ACC112 (cell line): ENCODE measurements at regions not wholly inside any gene's neighbourhood (a gene's known extent, or its start where the extent isn't known, plus 50 kb on each side); places are given as distances from the start of the nearest gene placed in this dataset.
"Not testable (repeated sequence)": the region's sequence is repeated elsewhere in the genome, so short reads cannot be mapped to it uniquely, and the experiment has no call there.

Source experiments
- H2AFZ ChIP-seq: fragments of 200-600 bp; sonication (generic); one replicate; pipeline ENCODE4 v1.6.0; 2017; ENCODE audit warnings: antibody characterized with exemption, low read length; ENCODE audit not compliant: unreplicated experiment
- H3K27ac ChIP-seq: fragments of 200-600 bp; sonication (generic); 2 replicates; pipeline ENCODE4 v1.5.1; 2014; ENCODE audit warnings: low read depth, mild to moderate bottlenecking, antibody characterized with exemption, low read length, moderate library complexity
- H3K27me3 ChIP-seq: fragments of 200-600 bp; sonication (generic); 2 replicates; pipeline ENCODE4 v1.6.1; 2014; ENCODE audit warnings: mild to moderate bottlenecking, antibody characterized with exemption, low read length, moderate library complexity, mixed read lengths; ENCODE audit not compliant: insufficient read depth
- H3K36me3 ChIP-seq: fragments of 200-600 bp; sonication (generic); 2 replicates; pipeline ENCODE4 v1.6.1; 2016; ENCODE audit warnings: mild to moderate bottlenecking, antibody characterized with exemption, low read length, moderate library complexity, mixed read lengths; ENCODE audit not compliant: insufficient read depth
- H3K4me1 ChIP-seq: fragments of 200-600 bp; sonication (generic); one replicate; pipeline ENCODE4 v1.6.1; 2016; ENCODE audit warnings: low read length, mixed read lengths; ENCODE audit not compliant: insufficient read depth, unreplicated experiment, control insufficient read depth
- H3K4me3 ChIP-seq: fragments of 200-600 bp; sonication (generic); 2 replicates; pipeline ENCODE4 v1.5.1; 2014; ENCODE audit warnings: mild to moderate bottlenecking, low read depth, low read length
- H3K79me2 ChIP-seq: fragments of 200-600 bp; sonication (generic); one replicate; pipeline ENCODE4 v1.6.0; 2016; ENCODE audit warnings: low read length; ENCODE audit not compliant: control insufficient read depth, unreplicated experiment, insufficient read depth

DNA sequence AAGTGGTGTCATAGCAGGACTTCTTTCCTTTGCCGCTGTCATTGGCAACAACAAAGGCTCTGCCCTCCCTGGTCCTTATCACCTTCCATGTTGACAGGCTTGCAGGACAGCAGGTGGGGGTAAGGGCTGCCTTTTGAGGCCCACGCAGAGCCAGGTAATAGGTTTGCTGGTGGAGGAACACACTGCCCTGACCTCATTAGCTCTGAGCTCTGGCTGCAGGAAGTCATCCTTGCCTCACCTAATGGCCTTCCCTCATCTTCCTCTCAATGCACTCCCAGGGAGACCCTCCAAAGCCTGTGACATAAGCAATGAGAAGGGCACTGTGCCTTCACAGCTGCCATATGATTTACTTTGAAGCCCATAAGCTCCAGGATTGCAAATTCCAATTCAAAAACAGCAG, 1205.2 kb upstream of the AUTS2 start:
- H3K4me3 ChIP-seq, result no peak overlapping the region

GRCh38 chr7:68394131-68394530, 1204.1 kb upstream of the AUTS2 start:
- H3K27ac ChIP-seq, result no peak overlapping the region
- H3K79me2 ChIP-seq, result no peaks in the 10 kb centered on the region
- H3K4me1 ChIP-seq, result no peaks in the 10 kb centered on the region
- H3K36me3 ChIP-seq, result no peaks in the 10 kb centered on the region
- no peak overlapping the region for H3K4me3 ChIP-seq
- H3K27me3 ChIP-seq, result no peaks in the 10 kb centered on the region
- H2AFZ ChIP-seq, result no peak overlapping the region

More for the DNA sequence above, 1205.2 kb upstream of the AUTS2 start:
- no peaks in the 10 kb centered on the region for H3K79me2 ChIP-seq
- H2AFZ ChIP-seq, result no peak overlapping the region
- no peaks in the 10 kb centered on the region for H3K27me3 ChIP-seq
- H3K4me1 ChIP-seq, result no peaks in the 10 kb centered on the region
- no peaks in the 10 kb centered on the region for H3K36me3 ChIP-seq
- no peak overlapping the region for H3K27ac ChIP-seq

GRCh38 chr7:68399991-68400590, 1198.2 kb upstream of the AUTS2 start:
- no peak overlapping the region for H3K27ac ChIP-seq
- no peaks in the 10 kb centered on the region for H3K27me3 ChIP-seq
- no peaks in the 10 kb centered on the region for H3K4me1 ChIP-seq
- H3K4me3 ChIP-seq, result no peak overlapping the region
- no peaks in the 10 kb centered on the region for H3K79me2 ChIP-seq
- no peaks in the 10 kb centered on the region for H3K36me3 ChIP-seq
- H2AFZ ChIP-seq, result no peak overlapping the region

DNA sequence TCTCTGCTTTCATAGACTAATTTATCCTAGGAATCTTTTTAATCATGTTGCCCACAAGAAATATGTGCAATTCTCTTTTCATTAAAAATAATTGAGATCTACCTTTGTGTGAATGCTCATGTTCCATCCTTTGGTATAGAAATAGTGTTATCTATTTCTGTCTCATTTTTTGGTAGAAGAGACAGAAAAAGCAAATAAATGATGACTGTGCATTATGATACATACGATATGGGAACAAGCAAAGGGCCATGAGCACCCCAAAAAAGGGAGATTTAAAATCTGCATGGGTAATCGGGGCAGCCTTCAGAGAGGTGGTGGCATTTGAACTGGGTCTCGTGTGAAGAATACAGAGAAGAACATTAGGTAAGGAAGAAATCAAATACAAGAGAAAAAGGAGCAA, 1197.5 kb upstream of the AUTS2 start:
- H3K4me3 ChIP-seq, result no peak overlapping the region
- H3K36me3 ChIP-seq, result no peaks in the 10 kb centered on the region
- H3K27ac ChIP-seq, result no peak overlapping the region
- H3K4me1 ChIP-seq, result no peaks in the 10 kb centered on the region
- no peaks in the 10 kb centered on the region for H3K79me2 ChIP-seq
- no peaks in the 10 kb centered on the region for H3K27me3 ChIP-seq
- no peak overlapping the region for H2AFZ ChIP-seq

DNA sequence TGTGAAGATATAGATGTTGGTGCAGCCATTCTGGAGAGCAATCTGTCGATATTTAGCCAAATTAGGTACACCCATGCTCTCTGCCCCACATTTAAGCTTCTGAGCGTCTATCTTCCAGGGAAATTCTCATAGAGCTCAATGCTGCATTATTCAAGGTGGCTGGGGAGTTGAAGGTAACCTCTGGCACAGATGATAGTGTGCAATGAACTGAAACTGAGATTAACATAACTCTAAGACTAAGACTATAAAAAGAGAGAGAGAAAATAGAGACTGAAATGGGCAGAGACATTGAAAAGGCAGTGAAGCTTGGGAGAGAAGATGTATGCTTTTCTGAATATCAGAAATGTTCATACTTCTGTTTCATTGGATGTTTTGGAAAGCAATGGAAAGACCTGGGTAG, 1197.0 kb upstream of the AUTS2 start:
- Histone ChIP-seq H3K4me1 (no peaks in the 10 kb centered on the region), H3K36me3 (no peaks in the 10 kb centered on the region), H3K27me3 (no peaks in the 10 kb centered on the region), H3K4me3 (no peak overlapping the region), H2AFZ (no peak overlapping the region), H3K79me2 (no peaks in the 10 kb centered on the region), H3K27ac (no peak overlapping the region)

DNA sequence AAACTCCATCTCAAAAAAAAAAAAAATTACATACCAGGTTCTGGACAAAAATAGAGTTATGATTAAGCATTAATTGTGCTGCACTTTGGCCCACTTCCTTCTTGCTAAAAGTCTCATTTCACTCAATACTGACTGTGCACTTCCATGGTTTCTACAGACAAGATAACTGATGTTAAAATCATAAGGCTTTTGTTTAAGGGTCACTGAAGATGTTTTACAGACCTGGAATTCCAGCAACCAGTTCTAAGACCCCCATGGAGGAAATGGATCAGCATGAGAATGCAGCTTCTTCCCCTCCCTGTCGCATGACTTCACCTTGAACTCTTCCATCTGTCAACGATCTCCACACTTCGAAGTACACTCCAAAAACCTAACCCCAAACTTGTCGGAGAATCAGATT, 1191.8 kb upstream of the AUTS2 start:
- Histone ChIP-seq H3K4me1 (no peaks in the 10 kb centered on the region), H3K4me3 (no peak overlapping the region), H3K79me2 (no peaks in the 10 kb centered on the region), H3K27me3 (no peaks in the 10 kb centered on the region), H3K27ac (no peak overlapping the region), H3K36me3 (no peaks in the 10 kb centered on the region), H2AFZ (no peak overlapping the region)

- Histone ChIP-seq H3K27me3 (no peaks in the 10 kb centered on the region), H3K4me3 (no peak overlapping the region), H3K36me3 (no peaks in the 10 kb centered on the region), H2AFZ (no peak overlapping the region), H3K4me1 (no peaks in the 10 kb centered on the region), H3K27ac (no peak overlapping the region), H3K79me2 (no peaks in the 10 kb centered on the region)
Measured at GRCh38 chr7:68407460-68407859, 1190.8 kb upstream of the AUTS2 start.

- H3K4me1 ChIP-seq, result no peaks in the 10 kb centered on the region
- H3K4me3 ChIP-seq, result no peak overlapping the region
- no peak overlapping the region for H3K27ac ChIP-seq
- H3K27me3 ChIP-seq, result no peaks in the 10 kb centered on the region
- no peak overlapping the region for H2AFZ ChIP-seq
- H3K36me3 ChIP-seq, result no peaks in the 10 kb centered on the region
- H3K79me2 ChIP-seq, result no peaks in the 10 kb centered on the region
Measured at GRCh38 chr7:68408873-68409272, 1189.4 kb upstream of the AUTS2 start.

DNA sequence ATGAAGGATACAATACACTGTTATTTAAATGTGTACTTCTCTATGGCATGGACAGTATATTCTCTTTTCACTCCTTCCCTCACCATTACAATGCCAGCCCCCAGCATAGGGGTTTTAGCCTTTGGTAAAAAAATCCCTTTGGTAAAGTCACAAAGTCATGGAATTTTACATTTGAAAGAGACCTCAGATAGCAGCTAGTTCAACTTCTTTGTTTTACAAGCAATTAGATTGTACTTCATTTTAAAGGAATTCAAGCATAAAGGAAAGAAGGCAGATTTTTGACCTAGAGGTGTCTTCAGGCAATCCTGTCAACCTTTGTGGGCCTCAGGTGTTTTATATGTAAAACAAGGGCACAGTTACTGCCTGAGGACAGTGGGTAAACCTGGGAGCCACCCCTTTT, 1188.4 kb upstream of the AUTS2 start:
- Histone ChIP-seq H2AFZ (no peak overlapping the region), H3K27me3 (no peaks in the 10 kb centered on the region), H3K27ac (no peak overlapping the region), H3K4me3 (no peak overlapping the region), H3K79me2 (no peaks in the 10 kb centered on the region), H3K4me1 (no peaks in the 10 kb centered on the region), H3K36me3 (no peaks in the 10 kb centered on the region)

GRCh38 chr7:68410693-68411092, 1187.6 kb upstream of the AUTS2 start:
- H3K27ac ChIP-seq, H3K79me2 ChIP-seq, H3K4me1 ChIP-seq, H2AFZ ChIP-seq, H3K27me3 ChIP-seq, H3K4me3 ChIP-seq, H3K36me3 ChIP-seq: not testable (repeated sequence)

- Histone ChIP-seq H3K79me2 (no peaks in the 10 kb centered on the region), H3K4me1 (no peaks in the 10 kb centered on the region), H3K27ac (no peak overlapping the region), H3K27me3 (no peaks in the 10 kb centered on the region), H3K4me3 (no peak overlapping the region), H2AFZ (no peak overlapping the region), H3K36me3 (no peaks in the 10 kb centered on the region)
Measured at GRCh38 chr7:68411742-68412141, 1186.5 kb upstream of the AUTS2 start.
